Mesothelial cell of epicardium (in vitro differentiated cells): ENCODE measurements at regions not wholly inside any gene's neighbourhood (a gene's known extent, or its start where the extent isn't known, plus 50 kb on each side); places are given as distances from the start of the nearest gene placed in this dataset.
A peak's percentile ranks its signal among the peaks of the same experiment; 100 is the strongest.

Source experiments
- DNase-seq, 2 experiments: peaks; one replicate each; pipeline ENCODE4 v3.0.0; 2021; ENCODE audit warnings: low spot score in 2 of 2; ENCODE audit not compliant: unreplicated experiment in 2 of 2
- H3K27ac Mint-ChIP-seq: 2 replicates; pipeline ENCODE4 v1.8.0; 2021; ENCODE audit warnings: mixed read lengths
- H3K27me3 Mint-ChIP-seq: 2 replicates; pipeline ENCODE4 v1.8.0; 2021; ENCODE audit warnings: low read depth, mixed read lengths
- H3K36me3 Mint-ChIP-seq: 2 replicates; pipeline ENCODE4 v1.8.0; 2021; ENCODE audit warnings: mixed read lengths
- H3K4me1 Mint-ChIP-seq: 2 replicates; pipeline ENCODE4 v1.8.0; 2021; ENCODE audit warnings: mixed read lengths
- H3K4me3 Mint-ChIP-seq: 2 replicates; pipeline ENCODE4 v1.8.0; 2021; ENCODE audit warnings: mild to moderate bottlenecking, moderate library complexity, mixed read lengths
- H3K9me3 Mint-ChIP-seq: 2 replicates; pipeline ENCODE4 v1.8.0; 2021; ENCODE audit warnings: mixed read lengths
- TF ChIP-seq, protein P1 (sequence below): fragments of 200-600 bp; sonication (generic); IDR thresholded peaks from one replicate; pipeline ENCODE4 v1.5.0; 2021; ENCODE audit warnings: antibody characterized with exemption; ENCODE audit not compliant: unreplicated experiment

DNA sequence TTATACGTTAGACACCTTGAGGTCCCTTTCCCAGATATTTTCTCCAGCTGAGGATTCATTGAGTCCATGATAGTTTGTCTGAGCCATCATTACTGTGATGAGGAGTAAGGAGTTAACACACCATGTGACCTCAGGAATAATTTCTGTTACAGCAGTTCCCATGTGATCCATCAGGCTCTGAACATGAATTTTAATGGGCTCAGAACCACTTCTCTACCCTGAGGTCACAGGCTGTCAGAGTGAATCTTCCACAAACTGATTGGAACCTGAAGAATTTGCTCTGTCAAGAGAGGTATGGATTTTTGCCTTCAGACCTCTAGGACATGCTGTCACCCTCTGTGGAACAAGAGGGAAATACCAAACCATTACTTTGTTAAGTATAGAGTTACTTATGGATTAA is 81.0 kb downstream of the NTMT2 start:
- no peaks in the 10 kb centered on the region for H3K27me3 Mint-ChIP-seq
- peaks cover 6% of the 10 kb centered on the region for H3K9me3 Mint-ChIP-seq
- H3K36me3 Mint-ChIP-seq, result no peaks in the 10 kb centered on the region
- no peak overlapping the region for H3K4me3 Mint-ChIP-seq
- TF ChIP-seq, protein P1, sequence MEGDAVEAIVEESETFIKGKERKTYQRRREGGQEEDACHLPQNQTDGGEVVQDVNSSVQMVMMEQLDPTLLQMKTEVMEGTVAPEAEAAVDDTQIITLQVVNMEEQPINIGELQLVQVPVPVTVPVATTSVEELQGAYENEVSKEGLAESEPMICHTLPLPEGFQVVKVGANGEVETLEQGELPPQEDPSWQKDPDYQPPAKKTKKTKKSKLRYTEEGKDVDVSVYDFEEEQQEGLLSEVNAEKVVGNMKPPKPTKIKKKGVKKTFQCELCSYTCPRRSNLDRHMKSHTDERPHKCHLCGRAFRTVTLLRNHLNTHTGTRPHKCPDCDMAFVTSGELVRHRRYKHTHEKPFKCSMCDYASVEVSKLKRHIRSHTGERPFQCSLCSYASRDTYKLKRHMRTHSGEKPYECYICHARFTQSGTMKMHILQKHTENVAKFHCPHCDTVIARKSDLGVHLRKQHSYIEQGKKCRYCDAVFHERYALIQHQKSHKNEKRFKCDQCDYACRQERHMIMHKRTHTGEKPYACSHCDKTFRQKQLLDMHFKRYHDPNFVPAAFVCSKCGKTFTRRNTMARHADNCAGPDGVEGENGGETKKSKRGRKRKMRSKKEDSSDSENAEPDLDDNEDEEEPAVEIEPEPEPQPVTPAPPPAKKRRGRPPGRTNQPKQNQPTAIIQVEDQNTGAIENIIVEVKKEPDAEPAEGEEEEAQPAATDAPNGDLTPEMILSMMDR, result no peak
- peaks cover 16% of the 10 kb centered on the region for H3K4me1 Mint-ChIP-seq
- H3K27ac Mint-ChIP-seq, result peak overlapping the region; percentile 54
- DNase-seq, result no peak

DNA sequence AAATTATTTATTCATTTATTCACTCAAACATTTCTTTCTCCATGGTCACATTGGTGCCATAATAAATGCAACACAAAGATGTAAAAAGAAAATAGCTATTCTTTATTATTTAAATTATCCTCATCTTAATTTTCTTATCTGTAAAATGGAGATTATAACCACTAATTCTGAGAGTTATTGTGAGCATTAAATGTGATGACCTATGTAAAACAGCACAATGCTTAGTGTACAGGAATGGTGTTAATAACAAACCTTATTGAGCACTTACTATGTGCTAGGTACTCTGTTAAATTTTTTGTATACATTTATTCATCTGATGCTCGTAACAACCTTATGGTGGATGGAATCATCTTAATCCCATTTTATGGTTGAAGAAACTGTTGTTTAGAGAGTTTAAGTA is 84.6 kb downstream of the NTMT2 start:
- Mint-ChIP-seq H3K4me3 (no peak overlapping the region), H3K36me3 (no peaks in the 10 kb centered on the region), H3K27me3 (no peaks in the 10 kb centered on the region), H3K9me3 (no peaks in the 10 kb centered on the region), H3K27ac (no peak overlapping the region), H3K4me1 (peaks cover 11% of the 10 kb centered on the region)
- no peak for DNase-seq
- TF ChIP-seq, protein P1, result no peak

DNA sequence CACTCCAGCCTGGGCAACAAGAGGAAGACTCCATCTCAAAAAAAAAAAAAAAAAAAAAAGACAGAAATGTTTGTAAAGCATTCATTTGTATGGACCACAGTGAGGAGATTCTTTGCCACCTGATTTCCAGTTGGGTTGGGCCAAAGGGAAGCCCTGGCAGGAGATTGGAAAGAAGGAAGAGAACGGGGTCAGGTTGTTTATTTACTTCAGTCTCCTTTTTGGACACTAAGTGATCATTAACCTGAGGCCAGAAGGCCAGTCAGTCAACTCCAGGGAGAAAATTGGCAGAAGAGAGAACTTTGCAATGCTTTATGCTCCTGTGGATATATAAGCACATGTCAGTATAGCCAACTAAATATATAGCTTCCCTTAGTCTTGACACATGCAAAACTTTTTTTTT is 85.9 kb downstream of the NTMT2 start:
- Mint-ChIP-seq H3K27ac (no peak overlapping the region), H3K27me3 (no peaks in the 10 kb centered on the region), H3K4me1 (peaks cover under 1% of the 10 kb centered on the region), H3K9me3 (no peaks in the 10 kb centered on the region), H3K4me3 (no peak overlapping the region), H3K36me3 (no peaks in the 10 kb centered on the region)
- TF ChIP-seq, protein P1, result no peak
- no peak for DNase-seq

DNA sequence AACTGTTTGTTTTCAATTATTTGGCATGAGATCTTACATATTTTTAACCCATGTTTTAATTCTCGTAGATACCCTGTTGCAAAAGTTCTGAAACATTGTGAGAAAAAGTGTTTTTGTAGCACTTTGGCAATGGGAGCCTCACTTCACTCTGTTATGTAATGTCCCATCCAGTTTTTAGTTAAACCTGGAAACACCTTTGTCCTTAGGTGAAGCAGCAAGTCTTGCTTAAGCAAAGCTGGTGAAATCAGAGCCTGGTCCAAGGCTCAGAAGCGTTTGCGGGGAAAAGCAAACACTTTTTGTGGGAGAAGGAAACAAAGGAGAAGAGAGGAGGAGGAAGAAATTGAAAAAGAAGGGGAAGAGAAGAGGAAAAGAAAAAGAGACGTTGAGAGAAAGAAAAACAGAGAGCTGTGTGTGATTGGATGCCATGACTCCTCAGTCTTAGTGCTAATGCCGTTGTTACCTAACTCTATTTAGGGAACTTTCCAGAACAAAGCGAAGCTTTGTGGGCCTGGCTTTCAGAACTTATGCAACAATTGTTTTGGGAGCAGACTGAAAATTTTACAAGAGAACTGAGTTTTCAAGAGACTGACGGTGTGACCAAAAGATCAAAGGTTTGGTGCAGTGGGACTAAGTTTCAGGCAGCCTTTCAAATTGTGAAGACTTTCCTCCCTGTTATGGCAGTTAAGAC is 93.1 kb downstream of the NTMT2 start:
- Mint-ChIP-seq H3K4me3 (no peak overlapping the region), H3K36me3 (no peaks in the 10 kb centered on the region), H3K27me3 (no peaks in the 10 kb centered on the region), H3K27ac (no peak overlapping the region), H3K9me3 (no peaks in the 10 kb centered on the region), H3K4me1 (peaks cover 21% of the 10 kb centered on the region)
- TF ChIP-seq, protein P1, result no peak
- DNase-seq, result no peak

DNA sequence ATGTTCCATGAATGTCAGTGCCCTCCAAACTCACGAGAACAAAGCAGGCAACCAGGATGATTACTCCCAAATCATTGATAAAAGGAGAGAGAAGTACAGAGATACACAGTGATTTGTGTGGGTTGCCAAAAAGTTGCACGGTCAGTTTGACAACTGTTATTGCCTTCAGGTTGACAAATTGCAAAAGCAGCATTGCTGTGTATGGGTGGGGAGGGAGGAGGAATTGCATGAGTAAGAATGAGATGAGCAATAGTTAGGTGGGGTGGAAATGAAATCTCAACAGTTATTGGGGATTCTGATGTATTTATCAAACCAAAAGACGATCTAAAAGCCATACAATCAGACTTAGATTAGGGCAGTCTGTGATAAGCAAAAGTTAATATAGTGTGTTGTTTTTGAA is 93.7 kb downstream of the NTMT2 start:
- Mint-ChIP-seq H3K27ac (no peak overlapping the region), H3K27me3 (no peaks in the 10 kb centered on the region), H3K9me3 (no peaks in the 10 kb centered on the region), H3K4me1 (peaks cover 21% of the 10 kb centered on the region), H3K4me3 (no peak overlapping the region), H3K36me3 (no peaks in the 10 kb centered on the region)
- no peak for DNase-seq
- TF ChIP-seq, protein P1, result no peak

DNA sequence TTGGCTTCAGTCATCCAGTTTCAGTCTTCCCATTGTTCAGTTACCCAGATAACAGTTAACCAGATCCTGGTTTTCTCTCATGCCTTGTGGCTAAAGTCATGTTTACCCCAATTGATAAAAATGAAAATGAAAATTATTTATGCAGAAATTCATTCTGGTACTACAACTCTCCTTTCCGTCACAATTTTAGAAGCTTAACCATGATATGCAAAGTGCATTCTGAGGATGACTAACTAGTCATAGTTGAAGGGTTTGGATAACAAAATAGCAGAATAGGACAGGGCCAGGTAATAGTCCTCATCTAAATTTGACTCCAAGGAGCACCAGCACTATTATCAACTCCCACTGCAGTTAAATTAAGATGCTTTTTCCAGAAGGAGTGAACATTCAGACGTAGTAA is 94.7 kb downstream of the NTMT2 start:
- DNase-seq, result no peak
- H3K36me3 Mint-ChIP-seq, result no peaks in the 10 kb centered on the region
- H3K4me1 Mint-ChIP-seq, result peaks cover 21% of the 10 kb centered on the region
- TF ChIP-seq, protein P1, result no peak
- H3K4me3 Mint-ChIP-seq, result no peak overlapping the region
- no peaks in the 10 kb centered on the region for H3K9me3 Mint-ChIP-seq
- no peaks in the 10 kb centered on the region for H3K27me3 Mint-ChIP-seq
- no peak overlapping the region for H3K27ac Mint-ChIP-seq
